HL-60 (cell line): ENCODE measurements at regions not wholly inside any gene's neighbourhood (a gene's known extent, or its start where the extent isn't known, plus 50 kb on each side); places are given as distances from the start of the nearest gene placed in this dataset.

Experiments
- CTCF ChIP-seq: IDR thresholded peaks from one replicate; pipeline ENCODE4 v1.5.1; 2011; ENCODE audit warnings: low read length, control low read depth, inconsistent platforms; ENCODE audit not compliant: insufficient read depth
- GABPA ChIP-seq: IDR thresholded peaks from 2 replicates; pipeline ENCODE4 v1.6.1; 2012; ENCODE audit warnings: low read depth
- SPI1 ChIP-seq: IDR thresholded peaks from 2 replicates; pipeline ENCODE4 v1.6.1; 2012; ENCODE audit warnings: low read depth, mild to moderate bottlenecking, borderline replicate concordance

GRCh38 chr5:107169867-107170266, 500.9 kb downstream of the EFNA5 start:
- TF ChIP-seq CTCF (no peak), GABPA (no peak), SPI1 (no peak)
